ENCODE measurements at regions not wholly inside any gene's neighbourhood (a gene's known extent, or its start where the extent isn't known, plus 50 kb on each side); places are given as distances from the start of the nearest gene placed in this dataset.

- Histone ChIP-seq H3K4me3 (no peak overlapping the region), H3K4me1 (ENCODE audit: insufficient read depth) (peaks cover 1% of the 10 kb centered on the region), H3K27me3 (no peaks in the 10 kb centered on the region), H3K9me3 (no peaks in the 10 kb centered on the region), H3K36me3 (no peaks in the 10 kb centered on the region), H3K27ac (no peak overlapping the region)
- DNase-seq = no peak
- TF ChIP-seq CTCF (IDR thresholded peaks at IDR 0.05) = no peak
- no peak for TF ChIP-seq POLR2A (IDR thresholded peaks at IDR 0.05)
- TF ChIP-seq EP300 (IDR thresholded peaks at IDR 0.05) = no peak
- intact Hi-C loops (cut with DNase I) = no loop called here
- 13 to 25% (median 21%) methylated on average over 1 of the region's 1 CpG for WGBS, 3 donors
These were observed 166.4 kb downstream of the TANC2 start for GRCh38 chr17:63132459-63132911.

- DNase-seq = no peak
- Histone ChIP-seq H3K4me3 (no peak overlapping the region), H3K27ac (no peak overlapping the region), H3K36me3 (no peaks in the 10 kb centered on the region), H3K27me3 (no peaks in the 10 kb centered on the region), H3K4me1 (ENCODE audit: insufficient read depth) (peaks cover 1% of the 10 kb centered on the region), H3K9me3 (no peaks in the 10 kb centered on the region)
- intact Hi-C loops (cut with DNase I) = no loop called here
- TF ChIP-seq POLR2A (IDR thresholded peaks at IDR 0.05) (no peak), EP300 (IDR thresholded peaks at IDR 0.05) (no peak), CTCF (IDR thresholded peaks at IDR 0.05) (no peak)
These were observed 167.5 kb downstream of the TANC2 start for GRCh38 chr17:63133491-63133890.

GRCh38 chr17:63134867-63135266, 168.8 kb downstream of the TANC2 start:
- Histone ChIP-seq H3K4me3 (no peak overlapping the region), H3K36me3 (no peaks in the 10 kb centered on the region), H3K9me3 (no peaks in the 10 kb centered on the region), H3K4me1 (ENCODE audit: insufficient read depth) (peaks cover 1% of the 10 kb centered on the region), H3K27ac (no peak overlapping the region), H3K27me3 (no peaks in the 10 kb centered on the region)
- intact Hi-C loops (cut with DNase I) = no loop called here
- TF ChIP-seq CTCF (IDR thresholded peaks at IDR 0.05) (no peak), POLR2A (IDR thresholded peaks at IDR 0.05) (no peak), EP300 (IDR thresholded peaks at IDR 0.05) (no peak)
- no peak for DNase-seq
- WGBS, 3 donors = 97 to 98% (median 98%) methylated on average over 5 of the region's 5 CpGs

DNA sequence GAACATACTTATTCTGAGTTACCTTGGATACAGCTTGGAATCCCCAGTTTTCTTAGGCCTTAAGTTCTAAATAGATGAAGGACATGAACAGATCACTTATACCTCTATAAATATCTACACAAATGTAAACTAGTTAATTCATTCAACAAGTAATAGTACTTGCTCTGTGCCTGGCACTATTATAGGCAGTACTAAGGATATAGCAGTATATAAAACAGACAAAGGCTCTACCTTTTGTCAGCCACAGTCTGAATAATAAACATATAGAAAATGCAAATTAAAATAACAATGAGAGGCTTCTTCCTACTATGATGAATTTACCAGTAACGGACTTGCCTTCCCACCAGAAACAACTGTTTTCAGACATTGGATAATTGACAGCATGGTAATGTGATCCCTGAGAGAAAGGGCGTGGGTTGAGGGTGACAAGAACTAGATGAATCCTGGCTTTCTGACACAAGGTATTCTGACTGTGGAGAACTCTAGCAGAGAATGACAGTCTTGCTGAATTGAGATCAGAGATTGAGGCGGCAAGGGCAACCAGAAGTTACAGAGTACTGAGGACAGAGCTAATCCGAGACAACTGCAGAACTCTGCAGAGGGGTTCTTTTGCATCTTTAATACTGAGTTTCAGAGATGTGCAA, 170.5 kb downstream of the TANC2 start:
- TF ChIP-seq POLR2A (IDR thresholded peaks at IDR 0.05) = no peak
- no peak for TF ChIP-seq CTCF (IDR thresholded peaks at IDR 0.05)
- TF ChIP-seq EP300 (IDR thresholded peaks at IDR 0.05) = no peak
- no peaks in the 10 kb centered on the region for H3K27me3 ChIP-seq
- no peaks in the 10 kb centered on the region for H3K9me3 ChIP-seq
- no peak overlapping the region for H3K4me3 ChIP-seq
- no peak overlapping the region for H3K27ac ChIP-seq
- peaks cover 1% of the 10 kb centered on the region for H3K4me1 ChIP-seq (ENCODE audit: insufficient read depth)
- intact Hi-C loops (cut with DNase I) = no loop called here
- 97 to 99% (median 97%) methylated on average over 4 of the region's 4 CpGs for WGBS, 3 donors
- no peaks in the 10 kb centered on the region for H3K36me3 ChIP-seq
- no peak for DNase-seq

Data from ovary (tissue), 7 donors.